Activated CD4-positive, alpha-beta T cell treated with anti-CD3 and anti-CD28 coated beads for 36 hours (primary cell): ENCODE measurements at regions not wholly inside any gene's neighbourhood (a gene's known extent, or its start where the extent isn't known, plus 50 kb on each side); places are given as distances from the start of the nearest gene placed in this dataset.

ENCODE experiments used
- ATAC-seq: fragments of 200-7000 bp; cut with Tn5 transposase; one replicate; pipeline ENCODE4 v1.10.0; 2021; ENCODE audit warnings: mild to moderate bottlenecking, moderate library complexity
- CTCF ChIA-PET: fragments of 350-600 bp; sonication (Branson Sonifier 250); formaldehyde crosslinking; loops from one replicate; lab custom pipeline; 2021; ENCODE audit warnings: antibody characterized with exemption; lab: Charles Lee
- POLR2A ChIA-PET: fragments of 350-600 bp; sonication (Branson Sonifier 250); formaldehyde crosslinking; loops from one replicate; lab custom pipeline; 2021; ENCODE audit warnings: antibody characterized with exemption, inconsistent platforms; lab: Charles Lee
- DNase-seq: peaks from one replicate; pipeline ENCODE4 v3.0.0-alpha.2; 2020
- H3K27ac Mint-ChIP-seq: one replicate; pipeline ENCODE4 v1.8.0; 2021; ENCODE audit warnings: mixed read lengths
- H3K27me3 Mint-ChIP-seq: one replicate; pipeline ENCODE4 v1.8.0; 2021; ENCODE audit warnings: mixed read lengths
- H3K36me3 Mint-ChIP-seq: one replicate; pipeline ENCODE4 v1.8.0; 2021; ENCODE audit warnings: low read depth, mixed read lengths
- H3K4me1 Mint-ChIP-seq: one replicate; pipeline ENCODE4 v1.8.0; 2021; ENCODE audit warnings: mixed read lengths
- H3K4me3 Mint-ChIP-seq: one replicate; pipeline ENCODE4 v1.8.0; 2021; ENCODE audit warnings: mild to moderate bottlenecking, moderate library complexity, mixed read lengths
- H3K9me3 Mint-ChIP-seq: one replicate; pipeline ENCODE4 v1.8.0; 2021; ENCODE audit warnings: low read depth, mixed read lengths
- intact Hi-C, 2 experiments: fragments of 100-400 bp; cut with DNase I in 1 of 2; cut with micrococcal nuclease in 1 of 2; formaldehyde crosslinking; loops; one replicate each; pipeline versions ENCODE4 v1.14.2 to v1.15.1; 2022 to 2024; cut with DNase I, micrococcal nuclease

DNA sequence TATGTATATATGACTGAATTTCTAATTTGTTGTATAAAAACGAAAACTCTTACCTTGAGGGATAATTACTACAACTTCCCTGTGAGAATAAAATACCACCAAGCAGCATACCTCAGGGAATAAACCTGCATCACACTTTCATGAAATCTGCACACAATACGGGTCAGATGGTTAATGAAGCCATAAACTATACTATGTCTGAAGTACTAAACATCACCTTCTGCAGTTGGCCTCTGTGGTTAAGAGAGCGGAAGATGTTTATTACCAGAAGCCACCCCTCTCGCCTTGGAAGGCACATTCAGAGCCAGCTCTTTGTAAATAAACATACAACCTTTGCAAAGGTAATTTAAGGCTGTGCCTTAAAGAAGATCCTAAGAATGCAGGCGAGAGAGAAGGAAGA, 462.1 kb upstream of the NR2F2 start:
- peaks cover 4% of the 10 kb centered on the region for H3K27me3 Mint-ChIP-seq
- no peak for ATAC-seq
- H3K9me3 Mint-ChIP-seq: no peaks in the 10 kb centered on the region
- DNase-seq: no peak
- H3K27ac Mint-ChIP-seq: no peak overlapping the region
- no peaks in the 10 kb centered on the region for H3K36me3 Mint-ChIP-seq
- ChIA-PET CTCF (no interaction called here), POLR2A (no interaction called here)
- H3K4me3 Mint-ChIP-seq: no peak overlapping the region
- H3K4me1 Mint-ChIP-seq: peaks cover 4% of the 10 kb centered on the region
- intact Hi-C loops: no loop called here

DNA sequence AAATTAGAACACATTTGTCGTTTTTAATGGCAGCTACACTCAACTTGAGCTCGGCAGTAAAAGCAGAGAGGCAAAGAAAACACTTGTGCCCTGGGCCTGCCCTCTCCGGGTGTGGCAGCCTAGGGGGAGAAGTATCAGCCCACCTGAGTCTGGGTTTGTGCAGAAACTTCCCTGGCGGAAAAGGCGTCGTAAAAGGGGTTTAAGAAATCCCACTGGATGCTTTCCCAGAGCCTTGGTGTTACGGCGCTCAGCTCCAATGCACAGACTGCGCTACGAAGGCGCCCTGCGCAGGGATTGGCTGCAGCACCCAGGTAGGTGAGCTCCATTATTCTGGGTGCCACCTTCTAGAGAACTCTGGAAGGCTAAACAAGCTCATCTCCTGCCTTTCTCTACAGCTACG, 461.5 kb upstream of the NR2F2 start:
- DNase-seq (no peak), ATAC-seq (no peak)
- POLR2A ChIA-PET: no interaction called here
- Mint-ChIP-seq H3K27me3 (peaks cover 4% of the 10 kb centered on the region), H3K27ac (no peak overlapping the region), H3K4me3 (no peak overlapping the region), H3K9me3 (no peaks in the 10 kb centered on the region), H3K4me1 (peaks cover 4% of the 10 kb centered on the region), H3K36me3 (no peaks in the 10 kb centered on the region)
- CTCF ChIA-PET: no interaction called here
- intact Hi-C loops: no loop called here

GRCh38 chr15:95869920-95870319, 460.6 kb upstream of the NR2F2 start:
- CTCF ChIA-PET: interaction anchor here (0.6 kb wide), 1 partner anchor 1201 kb away, joined by 3 read pairs; no protein-coding TSS in a partner anchor

GRCh38 chr15:95872366-95872771, 458.1 kb upstream of the NR2F2 start:
- POLR2A ChIA-PET: no interaction called here
- no peaks in the 10 kb centered on the region for H3K9me3 Mint-ChIP-seq
- H3K4me3 Mint-ChIP-seq: no peak overlapping the region
- DNase-seq (no peak), ATAC-seq (no peak)
- H3K36me3 Mint-ChIP-seq: no peaks in the 10 kb centered on the region
- intact Hi-C loops: no loop called here
- CTCF ChIA-PET: no interaction called here
- peaks cover 13% of the 10 kb centered on the region for H3K4me1 Mint-ChIP-seq
- no peak overlapping the region for H3K27ac Mint-ChIP-seq
- peaks cover 4% of the 10 kb centered on the region for H3K27me3 Mint-ChIP-seq

More at GRCh38 chr15:95869920-95870319, 460.6 kb upstream of the NR2F2 start:
- no peak for DNase-seq
- Mint-ChIP-seq H3K4me3 (no peak overlapping the region), H3K36me3 (no peaks in the 10 kb centered on the region), H3K27ac (no peak overlapping the region), H3K9me3 (no peaks in the 10 kb centered on the region), H3K27me3 (peaks cover 4% of the 10 kb centered on the region), H3K4me1 (peaks cover 4% of the 10 kb centered on the region)
- POLR2A ChIA-PET: no interaction called here
- intact Hi-C loops: no loop called here
- ATAC-seq: no peak

GRCh38 chr15:95874637-95875036, 455.9 kb upstream of the NR2F2 start:
- no peak overlapping the region for H3K4me3 Mint-ChIP-seq
- intact Hi-C loops: no loop called here
- no peaks in the 10 kb centered on the region for H3K36me3 Mint-ChIP-seq
- H3K4me1 Mint-ChIP-seq: peaks cover 19% of the 10 kb centered on the region
- no peak for ATAC-seq
- no peaks in the 10 kb centered on the region for H3K27me3 Mint-ChIP-seq
- no peaks in the 10 kb centered on the region for H3K9me3 Mint-ChIP-seq
- DNase-seq: no peak
- ChIA-PET CTCF (no interaction called here), POLR2A (no interaction called here)
- no peak overlapping the region for H3K27ac Mint-ChIP-seq

- Mint-ChIP-seq H3K4me3 (no peak overlapping the region), H3K36me3 (no peaks in the 10 kb centered on the region), H3K27ac (no peak overlapping the region), H3K4me1 (peaks cover 20% of the 10 kb centered on the region), H3K9me3 (no peaks in the 10 kb centered on the region), H3K27me3 (no peaks in the 10 kb centered on the region)
- DNase-seq: no peak
- ChIA-PET POLR2A (no interaction called here), CTCF (interaction anchor here (0.6 kb wide), 1 partner anchor 585 kb away, joined by 3 read pairs; no protein-coding TSS in a partner anchor)
- no peak for ATAC-seq
- intact Hi-C loops: no loop called here
Measured at GRCh38 chr15:95875121-95875643, 455.3 kb upstream of the NR2F2 start.

GRCh38 chr15:95880031-95880570, 450.4 kb upstream of the NR2F2 start:
- intact Hi-C loops: no loop called here
- H3K27ac Mint-ChIP-seq: no peak overlapping the region
- ATAC-seq (no peak), DNase-seq (no peak)
- ChIA-PET CTCF (no interaction called here), POLR2A (interaction anchor here (0.6 kb wide), 1 partner anchor 325 kb away, joined by 4 read pairs; no protein-coding TSS in a partner anchor)
- H3K27me3 Mint-ChIP-seq: no peaks in the 10 kb centered on the region
- H3K4me3 Mint-ChIP-seq: no peak overlapping the region
- no peaks in the 10 kb centered on the region for H3K9me3 Mint-ChIP-seq
- no peaks in the 10 kb centered on the region for H3K36me3 Mint-ChIP-seq
- peaks cover 17% of the 10 kb centered on the region for H3K4me1 Mint-ChIP-seq

GRCh38 chr15:95880630-95881029, 449.9 kb upstream of the NR2F2 start:
- intact Hi-C loops: no loop called here
- no peak overlapping the region for H3K4me3 Mint-ChIP-seq
- ATAC-seq (no peak), DNase-seq (no peak)
- H3K4me1 Mint-ChIP-seq: peaks cover 12% of the 10 kb centered on the region
- no peaks in the 10 kb centered on the region for H3K36me3 Mint-ChIP-seq
- POLR2A ChIA-PET: no interaction called here
- no peaks in the 10 kb centered on the region for H3K9me3 Mint-ChIP-seq
- no peak overlapping the region for H3K27ac Mint-ChIP-seq
- CTCF ChIA-PET: no interaction called here
- no peaks in the 10 kb centered on the region for H3K27me3 Mint-ChIP-seq

GRCh38 chr15:95883064-95883463, 447.4 kb upstream of the NR2F2 start:
- H3K27me3 Mint-ChIP-seq: no peaks in the 10 kb centered on the region
- intact Hi-C loops: no loop called here
- DNase-seq (peak; percentile 6), ATAC-seq (no peak)
- H3K36me3 Mint-ChIP-seq: no peaks in the 10 kb centered on the region
- H3K4me1 Mint-ChIP-seq: peaks cover 11% of the 10 kb centered on the region
- POLR2A ChIA-PET: no interaction called here
- no peak overlapping the region for H3K27ac Mint-ChIP-seq
- H3K4me3 Mint-ChIP-seq: no peak overlapping the region
- CTCF ChIA-PET: no interaction called here
- no peaks in the 10 kb centered on the region for H3K9me3 Mint-ChIP-seq

DNA sequence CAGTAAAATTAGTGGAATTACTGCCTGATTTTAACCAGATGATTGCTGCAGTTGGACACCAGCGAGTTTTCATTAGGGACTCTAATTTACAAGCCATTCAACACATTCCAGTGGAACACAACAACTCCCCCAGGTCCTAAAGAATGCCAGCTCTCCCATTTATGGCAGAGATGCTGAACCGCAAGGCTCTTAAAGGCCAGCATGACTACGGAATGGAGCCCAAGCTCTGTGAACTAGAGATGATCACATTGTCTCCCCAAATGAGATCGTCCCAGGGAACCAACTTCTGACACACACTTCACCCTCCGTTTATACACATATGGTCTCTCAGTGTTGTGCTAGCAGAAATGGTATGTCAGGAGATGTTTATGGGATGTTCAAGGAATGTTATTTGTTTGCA, 446.2 kb upstream of the NR2F2 start:
- H3K27ac Mint-ChIP-seq: no peak overlapping the region
- no peaks in the 10 kb centered on the region for H3K27me3 Mint-ChIP-seq
- intact Hi-C loops: no loop called here
- H3K4me1 Mint-ChIP-seq: peaks cover 7% of the 10 kb centered on the region
- H3K4me3 Mint-ChIP-seq: no peak overlapping the region
- ChIA-PET CTCF (no interaction called here), POLR2A (no interaction called here)
- H3K36me3 Mint-ChIP-seq: no peaks in the 10 kb centered on the region
- ATAC-seq (no peak), DNase-seq (no peak)
- H3K9me3 Mint-ChIP-seq: no peaks in the 10 kb centered on the region

GRCh38 chr15:95887666-95888390, 442.7 kb upstream of the NR2F2 start:
- Mint-ChIP-seq H3K27ac (no peak overlapping the region), H3K27me3 (peaks cover 2% of the 10 kb centered on the region), H3K4me1 (no peaks in the 10 kb centered on the region), H3K36me3 (no peaks in the 10 kb centered on the region), H3K9me3 (no peaks in the 10 kb centered on the region), H3K4me3 (no peak overlapping the region)
- ChIA-PET CTCF (no interaction called here), POLR2A (interaction anchor here (0.7 kb wide), 1 partner anchor 49 kb away, joined by 4 read pairs; no protein-coding TSS in a partner anchor)
- DNase-seq (no peak), ATAC-seq (no peak)
- intact Hi-C loops: no loop called here

DNA sequence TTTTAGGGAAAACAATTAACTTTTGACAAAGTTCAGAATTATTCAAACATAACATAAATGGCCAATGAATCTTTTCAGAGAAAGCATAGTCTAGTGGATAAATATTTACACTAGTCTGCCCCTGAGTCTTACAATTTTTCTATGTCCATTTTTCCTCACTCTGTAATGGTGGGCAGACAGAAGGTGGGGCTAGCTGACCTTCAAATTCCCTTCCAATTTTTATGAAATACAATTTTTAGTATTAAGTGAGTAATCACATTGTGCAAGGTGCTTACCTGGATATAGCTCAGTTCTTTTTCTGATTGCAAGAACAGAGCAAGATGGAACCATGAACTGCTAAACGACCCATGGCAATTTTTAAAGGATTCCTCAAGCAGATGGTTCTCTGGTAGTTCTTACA, 441.7 kb upstream of the NR2F2 start:
- Mint-ChIP-seq H3K27ac (no peak overlapping the region), H3K36me3 (no peaks in the 10 kb centered on the region), H3K9me3 (no peaks in the 10 kb centered on the region), H3K4me1 (no peaks in the 10 kb centered on the region), H3K27me3 (peaks cover 2% of the 10 kb centered on the region), H3K4me3 (no peak overlapping the region)
- ChIA-PET POLR2A (interaction anchor here (0.7 kb wide), 1 partner anchor 49 kb away, joined by 4 read pairs; no protein-coding TSS in a partner anchor), CTCF (no interaction called here)
- intact Hi-C loops: no loop called here
- DNase-seq: no peak
- ATAC-seq: no peak
